GM12872 (cell line): ENCODE measurements at regions not wholly inside any gene's neighbourhood (a gene's known extent, or its start where the extent isn't known, plus 50 kb on each side); places are given as distances from the start of the nearest gene placed in this dataset.

Source experiments
- TF ChIP-seq, protein P1 (sequence below): IDR thresholded peaks from 3 replicates; pipeline ENCODE4 v1.5.1; 2011; ENCODE audit warnings: low read depth, mild to moderate bottlenecking, low read length, moderate library complexity; ENCODE audit not compliant: insufficient read depth

DNA sequence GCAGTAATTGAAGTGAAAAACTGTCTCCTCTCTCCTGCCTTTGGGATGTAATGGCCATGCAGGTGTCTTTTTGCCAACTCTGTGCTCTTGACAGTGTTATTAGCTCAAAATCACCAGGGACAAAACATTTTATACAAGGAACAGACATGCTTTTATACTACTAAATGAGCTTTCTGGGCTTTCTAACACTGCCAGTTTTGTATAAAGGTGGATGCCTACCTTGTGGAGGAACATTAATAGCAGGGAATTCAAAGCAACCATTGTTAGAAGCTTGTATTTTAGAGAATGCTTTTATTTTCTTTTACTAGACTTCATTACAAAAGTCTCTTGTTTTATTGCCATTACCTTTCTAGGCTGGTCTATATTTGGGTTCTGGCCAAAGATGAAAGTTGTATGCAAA is 54.7 kb upstream of the ARSJ start:
- TF ChIP-seq, protein P1, sequence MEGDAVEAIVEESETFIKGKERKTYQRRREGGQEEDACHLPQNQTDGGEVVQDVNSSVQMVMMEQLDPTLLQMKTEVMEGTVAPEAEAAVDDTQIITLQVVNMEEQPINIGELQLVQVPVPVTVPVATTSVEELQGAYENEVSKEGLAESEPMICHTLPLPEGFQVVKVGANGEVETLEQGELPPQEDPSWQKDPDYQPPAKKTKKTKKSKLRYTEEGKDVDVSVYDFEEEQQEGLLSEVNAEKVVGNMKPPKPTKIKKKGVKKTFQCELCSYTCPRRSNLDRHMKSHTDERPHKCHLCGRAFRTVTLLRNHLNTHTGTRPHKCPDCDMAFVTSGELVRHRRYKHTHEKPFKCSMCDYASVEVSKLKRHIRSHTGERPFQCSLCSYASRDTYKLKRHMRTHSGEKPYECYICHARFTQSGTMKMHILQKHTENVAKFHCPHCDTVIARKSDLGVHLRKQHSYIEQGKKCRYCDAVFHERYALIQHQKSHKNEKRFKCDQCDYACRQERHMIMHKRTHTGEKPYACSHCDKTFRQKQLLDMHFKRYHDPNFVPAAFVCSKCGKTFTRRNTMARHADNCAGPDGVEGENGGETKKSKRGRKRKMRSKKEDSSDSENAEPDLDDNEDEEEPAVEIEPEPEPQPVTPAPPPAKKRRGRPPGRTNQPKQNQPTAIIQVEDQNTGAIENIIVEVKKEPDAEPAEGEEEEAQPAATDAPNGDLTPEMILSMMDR, result no peak

DNA sequence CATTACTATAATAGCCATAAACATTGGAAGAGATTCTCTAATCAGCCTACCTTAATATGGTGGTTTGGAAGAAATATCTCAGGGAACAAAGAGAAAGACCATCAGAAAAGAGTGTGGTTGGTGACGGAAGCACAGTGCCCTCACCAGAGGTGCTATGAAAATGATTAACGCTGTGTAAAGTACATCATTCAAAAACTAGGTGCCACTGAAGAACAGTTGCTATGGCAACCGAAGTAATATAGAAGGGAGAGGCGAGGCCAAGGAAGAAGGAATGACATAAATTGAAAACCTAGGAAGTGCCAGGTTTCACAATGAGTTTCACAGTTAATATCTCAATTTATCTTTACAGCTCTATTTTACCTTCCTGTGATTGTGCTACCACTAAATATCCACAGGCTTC is 57.0 kb upstream of the ARSJ start:
- TF ChIP-seq, protein P1, result no peak

DNA sequence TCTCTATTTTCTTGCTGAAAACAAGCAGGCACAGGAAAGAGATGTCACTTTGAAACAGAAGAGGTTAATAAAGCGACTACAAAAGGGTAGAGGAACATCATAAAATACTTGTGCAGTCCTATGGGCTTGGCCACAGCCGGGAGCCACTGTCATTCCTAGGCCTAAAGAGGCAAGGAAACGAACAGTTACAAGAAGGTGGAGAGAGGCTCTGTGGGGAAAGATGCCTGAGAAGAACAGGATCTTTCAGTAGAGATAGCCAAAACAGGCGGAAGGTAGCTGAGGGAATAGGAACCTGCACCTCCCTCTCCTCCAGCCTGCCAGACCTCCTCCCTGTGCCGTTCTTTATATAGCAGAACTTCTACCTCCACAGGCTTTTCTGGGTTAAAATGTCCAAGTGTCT is 57.4 kb upstream of the ARSJ start:
- TF ChIP-seq, protein P1, result no peak

DNA sequence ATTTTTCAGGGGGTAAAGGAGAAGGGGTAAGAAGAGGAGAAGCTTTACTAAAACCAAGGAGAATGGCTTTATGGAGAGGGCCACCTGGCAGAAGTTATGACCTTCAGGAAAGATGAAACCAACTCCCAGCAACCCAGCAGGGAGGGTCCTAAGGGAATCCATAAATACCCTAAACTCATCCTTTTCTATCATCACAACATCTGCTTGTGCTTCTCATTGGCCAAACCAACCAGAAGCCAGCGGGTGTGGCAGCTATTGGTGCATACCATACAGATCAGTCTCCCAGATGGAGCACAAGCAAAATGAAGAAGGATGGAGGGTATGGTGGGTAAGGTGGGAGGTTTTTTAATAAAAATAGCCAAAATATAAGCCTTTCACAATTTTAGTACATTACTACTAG is 58.5 kb upstream of the ARSJ start:
- TF ChIP-seq, protein P1, result no peak

DNA sequence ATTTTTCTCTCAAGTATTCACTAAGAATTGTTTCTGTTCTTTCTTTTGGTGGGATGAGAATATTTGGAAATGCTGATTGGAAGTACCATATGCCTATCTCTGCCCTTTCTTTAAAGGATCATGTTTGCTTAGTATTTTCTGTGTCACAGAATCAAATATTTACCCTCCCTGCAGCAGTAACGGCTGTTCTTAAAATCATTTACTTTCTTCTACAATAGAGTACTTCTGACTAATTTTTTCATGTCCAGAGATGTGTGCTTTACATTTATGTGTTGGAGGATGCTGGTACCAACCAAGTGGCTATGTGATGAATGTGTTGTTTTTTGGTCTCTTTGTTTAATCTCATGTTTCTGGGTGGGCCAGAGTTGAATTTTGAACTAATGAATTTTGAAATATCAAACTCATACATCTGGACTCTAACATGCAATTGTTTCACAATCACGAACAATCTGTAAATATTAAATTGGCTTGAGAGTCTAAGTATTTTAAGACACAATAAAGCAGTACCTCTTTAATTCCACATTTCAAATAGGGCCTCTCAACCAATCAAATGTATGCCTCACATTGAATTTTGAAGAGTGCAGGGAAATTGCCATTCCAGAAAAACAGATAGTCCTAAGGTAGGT is 59.4 kb upstream of the ARSJ start:
- TF ChIP-seq, protein P1, result no peak

DNA sequence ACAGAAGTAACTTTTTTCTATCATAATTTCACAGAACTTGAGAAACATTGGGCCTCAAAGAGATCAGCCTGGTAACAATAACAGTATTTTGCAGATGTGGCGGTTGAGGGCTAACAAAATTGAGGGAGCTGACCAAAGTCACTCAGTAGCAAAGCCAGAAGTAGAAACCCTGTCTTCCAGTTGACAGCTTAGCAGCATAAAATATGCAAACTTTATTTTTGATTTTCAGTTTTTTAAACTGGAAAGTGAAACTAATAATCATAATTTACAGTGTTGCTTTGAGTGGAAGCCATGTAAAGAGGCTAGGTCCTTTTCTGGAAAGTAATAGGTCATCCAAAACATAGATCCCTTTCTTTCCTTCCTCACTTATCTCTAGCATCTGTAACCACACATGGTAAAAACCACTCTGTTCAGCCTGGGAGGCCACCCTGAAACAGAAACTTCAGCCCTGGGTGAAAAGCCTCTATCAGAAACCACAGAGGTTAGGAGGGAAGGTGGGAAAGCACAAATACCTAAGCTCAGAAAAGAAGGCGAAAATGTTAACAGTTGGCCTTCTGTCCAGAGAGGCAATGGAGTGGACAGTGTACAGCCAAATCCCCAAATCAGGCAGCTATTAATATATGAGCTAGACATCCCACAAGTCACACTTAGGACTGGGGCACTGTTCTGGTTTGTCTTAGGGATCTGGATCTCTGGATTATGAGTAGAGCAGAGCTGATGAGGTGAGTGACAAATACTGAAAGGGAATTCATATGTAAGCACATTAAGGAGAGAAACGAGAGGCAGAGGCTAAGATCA is 61.1 kb upstream of the ARSJ start:
- TF ChIP-seq, protein P1, result no peak

DNA sequence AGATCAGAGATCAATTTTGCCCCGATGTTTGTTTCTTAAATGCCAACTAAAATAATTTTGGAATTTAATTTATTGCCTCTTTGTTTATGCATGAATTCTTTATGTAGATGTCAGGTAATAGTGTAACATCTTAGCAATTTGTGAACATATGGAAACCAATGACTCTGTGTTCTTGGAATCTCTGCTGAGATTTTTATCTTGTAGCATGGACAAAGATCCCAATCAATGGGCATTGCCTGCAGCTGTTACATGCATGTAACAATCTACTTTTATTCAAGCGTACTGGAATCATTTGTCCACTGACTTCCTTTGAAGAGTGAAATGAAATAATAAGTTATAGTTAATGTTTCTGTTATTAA is 61.6 kb upstream of the ARSJ start:
- TF ChIP-seq, protein P1, result no peak
